SIG-M5 treated with dmso at 0.1 percent for 504 hours (cell line): ENCODE measurements at regions not wholly inside any gene's neighbourhood (a gene's known extent, or its start where the extent isn't known, plus 50 kb on each side); places are given as distances from the start of the nearest gene placed in this dataset.
"Not testable (repeated sequence)": the region's sequence is repeated elsewhere in the genome, so short reads cannot be mapped to it uniquely, and the experiment has no call there.

ENCODE experiments used
- DNase-seq: peaks from one replicate; lab custom pipeline; 2025; ENCODE audit not compliant: unreplicated experiment; lab: John Stamatoyannopoulos, UW

- no peak for DNase-seq
These were observed 953.8 kb upstream of the ALCAM start for GRCh38 chr3:104412608-104413580.

- no peak for DNase-seq
These were observed 938.3 kb upstream of the ALCAM start for GRCh38 chr3:104428337-104428925.

DNA sequence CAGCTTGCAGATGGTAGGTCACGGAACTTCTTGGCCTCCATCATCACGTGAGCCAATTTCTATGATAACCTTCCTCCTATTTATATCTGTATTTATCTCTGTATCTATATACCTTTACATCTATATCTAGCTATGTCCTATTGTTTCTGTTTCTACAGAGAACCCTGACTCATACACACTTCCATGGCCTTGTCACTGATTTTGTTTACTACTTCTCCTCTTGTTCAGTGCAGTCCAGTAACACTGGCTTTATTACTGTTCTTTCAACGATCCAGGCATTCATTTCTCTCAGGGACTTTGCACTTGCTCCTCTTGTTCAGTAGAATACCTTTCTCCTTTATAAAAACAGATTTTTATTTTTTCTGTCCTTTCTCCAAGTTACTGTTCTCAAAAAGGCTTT lies 937.0 kb upstream of the ALCAM start:
- DNase-seq = no peak

DNA sequence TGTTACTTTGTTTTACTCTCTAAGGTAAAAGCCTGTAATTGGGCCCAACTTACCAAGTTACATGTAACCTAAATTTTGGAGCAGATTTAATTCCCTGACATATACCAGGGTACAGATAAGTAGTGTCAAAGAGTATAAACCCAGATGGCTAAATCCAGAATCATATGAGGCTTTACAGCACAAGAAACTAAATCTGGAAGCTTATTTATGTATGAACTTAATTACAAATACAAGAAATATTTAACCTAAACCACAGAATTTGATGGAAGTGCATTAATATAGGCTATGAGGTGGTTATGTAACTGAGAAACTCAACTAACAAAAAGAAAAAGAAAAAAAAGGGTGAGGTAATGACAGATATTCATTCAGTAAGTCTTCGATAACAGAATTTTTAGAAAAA lies 930.2 kb upstream of the ALCAM start:
- DNase-seq = no peak

GRCh38 chr3:104437131-104437750 lies 929.5 kb upstream of the ALCAM start:
- no peak for DNase-seq

GRCh38 chr3:104437891-104438290 lies 928.8 kb upstream of the ALCAM start:
- no peak for DNase-seq

DNA sequence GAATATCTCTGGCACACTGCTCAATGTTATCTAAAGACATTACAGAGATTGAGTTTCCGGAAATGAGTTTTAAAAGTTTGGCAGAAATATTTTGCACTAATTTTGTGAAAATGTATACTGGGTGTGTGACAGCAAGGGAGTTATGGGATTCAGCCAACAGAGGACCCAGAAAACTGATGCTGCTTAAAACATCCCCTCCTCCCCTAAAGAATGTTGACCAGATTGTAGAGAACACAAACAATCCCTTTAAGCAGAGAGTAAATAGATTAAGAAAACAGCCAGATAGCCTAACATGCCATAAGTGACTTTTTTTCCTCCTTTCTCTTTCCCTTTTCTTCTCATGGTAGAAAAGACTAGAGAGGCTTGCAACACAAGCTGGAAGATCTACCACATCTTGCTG lies 928.0 kb upstream of the ALCAM start:
- no peak for DNase-seq

DNA sequence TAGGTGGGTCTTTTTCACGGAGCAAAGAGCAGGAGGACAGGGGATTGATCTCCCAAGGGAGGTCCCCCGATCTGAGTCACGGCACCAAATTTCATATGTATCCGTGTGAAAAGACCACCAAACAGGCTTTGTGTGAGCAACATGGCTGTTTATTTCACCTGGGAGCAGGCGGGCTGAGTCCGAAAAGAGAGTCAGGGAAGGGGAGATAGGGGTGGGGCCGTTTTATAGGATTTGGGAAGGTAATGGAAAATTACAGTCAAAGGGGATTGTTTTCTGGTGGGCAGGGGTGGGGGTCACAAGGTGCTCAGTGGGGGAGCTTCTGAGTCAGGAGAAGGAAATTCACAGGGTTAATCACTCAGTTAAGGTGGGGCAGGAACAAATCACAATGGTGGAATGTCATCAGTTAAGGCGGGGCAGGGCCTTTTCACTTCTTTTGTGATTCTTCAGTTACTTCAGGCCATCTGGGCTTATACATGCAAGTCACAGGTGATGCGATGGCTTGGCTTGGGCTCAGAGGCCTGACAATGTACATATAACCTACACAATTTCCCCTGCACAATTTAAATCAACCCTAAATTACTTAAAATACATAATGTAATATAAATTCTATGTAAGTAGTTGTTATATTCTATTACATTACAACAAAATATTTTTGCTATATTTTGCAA lies 921.3 kb upstream of the ALCAM start:
- not testable (repeated sequence) for DNase-seq

DNA sequence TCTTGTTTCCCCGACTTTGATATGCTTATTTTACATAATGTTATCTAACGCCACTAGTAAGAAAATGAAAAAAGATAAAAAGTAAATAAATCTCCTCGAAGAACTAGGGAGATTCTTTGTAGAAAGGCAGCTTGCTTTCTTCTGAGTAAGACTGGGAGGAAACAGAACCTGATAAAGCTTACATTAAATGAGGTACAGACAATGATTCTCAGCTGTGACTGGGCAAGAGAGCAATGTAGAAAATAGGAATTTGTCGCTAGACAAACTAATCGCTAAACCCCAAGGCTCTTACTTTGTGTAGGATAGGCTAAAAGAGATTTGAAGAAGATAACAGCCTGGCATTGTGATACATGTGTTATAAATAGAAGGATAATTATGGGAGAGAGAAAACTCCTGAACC lies 919.0 kb upstream of the ALCAM start:
- DNase-seq = no peak

GRCh38 chr3:104452697-104453096 lies 914.0 kb upstream of the ALCAM start:
- no peak for DNase-seq

- no peak for DNase-seq
These were observed 908.1 kb upstream of the ALCAM start for GRCh38 chr3:104458657-104459056.

- peak; percentile 2 for DNase-seq
These were observed 906.0 kb upstream of the ALCAM start for GRCh38 chr3:104460477-104461406.

DNA sequence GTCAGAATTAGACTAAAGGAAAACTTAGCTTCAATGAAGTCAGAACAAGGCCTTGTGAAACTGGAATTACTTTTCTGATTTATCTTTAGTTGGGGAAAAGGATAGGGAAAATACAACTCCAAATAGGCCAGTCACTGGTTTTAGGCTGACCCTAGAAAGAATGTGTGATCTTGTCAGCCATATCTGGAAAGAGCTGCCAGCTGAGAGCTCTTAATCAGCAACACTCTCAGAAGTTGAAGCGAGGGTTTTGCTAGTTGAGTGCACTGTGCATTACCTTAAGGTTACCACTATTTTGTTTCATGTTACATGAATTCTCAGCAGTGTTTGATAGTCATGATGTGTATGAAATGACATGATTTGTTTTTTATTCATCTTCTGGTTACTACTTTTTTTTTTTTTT lies 905.3 kb upstream of the ALCAM start:
- DNase-seq = no peak

- DNase-seq = no peak
These were observed 894.5 kb upstream of the ALCAM start for GRCh38 chr3:104472221-104472620.

GRCh38 chr3:104474011-104474410 lies 892.7 kb upstream of the ALCAM start:
- DNase-seq = no peak

- DNase-seq = no peak
These were observed 863.7 kb upstream of the ALCAM start for GRCh38 chr3:104503022-104503421.

GRCh38 chr3:104510131-104510849 lies 856.4 kb upstream of the ALCAM start:
- DNase-seq = no peak

DNA sequence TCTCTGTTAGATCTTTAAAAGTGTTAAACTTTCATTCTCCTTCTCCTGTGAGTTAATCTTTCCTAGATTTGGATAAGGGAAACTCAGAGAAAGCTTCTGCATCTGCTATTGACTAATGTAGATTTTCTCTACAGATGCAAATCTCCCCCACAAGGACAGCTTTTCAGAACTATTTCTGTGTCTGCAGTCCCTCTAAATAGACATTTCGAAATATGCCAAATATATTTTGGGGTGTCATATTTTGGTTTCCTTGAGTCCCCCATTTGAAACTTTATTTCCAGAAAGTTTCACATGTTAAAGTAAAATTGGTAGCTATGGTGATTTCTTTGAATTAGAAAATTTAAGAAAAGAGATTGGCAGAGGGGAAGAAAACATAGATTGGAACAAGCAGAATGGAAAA lies 852.3 kb upstream of the ALCAM start:
- no peak for DNase-seq

DNA sequence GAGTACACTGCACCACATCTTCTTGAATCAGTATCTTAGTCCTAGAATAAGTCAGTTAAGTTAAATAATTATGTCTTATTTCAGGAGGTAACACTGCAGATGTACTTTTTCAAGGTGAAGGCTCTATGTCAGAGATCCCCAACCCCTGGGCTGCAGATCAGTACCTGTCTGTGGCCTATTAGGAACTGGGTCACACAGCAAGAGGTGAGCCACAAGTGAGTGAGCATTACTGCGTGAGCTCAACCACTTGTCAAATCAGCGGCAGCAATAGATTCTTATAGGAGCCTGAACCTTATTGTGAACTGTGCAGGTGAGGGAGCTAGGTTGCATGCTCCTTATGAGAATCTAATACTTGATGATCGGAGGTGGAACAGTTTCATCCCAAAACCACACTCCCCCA lies 851.9 kb upstream of the ALCAM start:
- DNase-seq = no peak

GRCh38 chr3:104519068-104519467 lies 847.6 kb upstream of the ALCAM start:
- DNase-seq = no peak
